HCT116 (cell line): ENCODE measurements at regions not wholly inside any gene's neighbourhood (a gene's known extent, or its start where the extent isn't known, plus 50 kb on each side); places are given as distances from the start of the nearest gene placed in this dataset.

ENCODE experiments used
- CTCF ChIP-seq, 3 experiments: fragments of 200-600 bp in 1 of 3; sonication (generic) in 1 of 3; IDR thresholded peaks in 2 of 3; conservative IDR thresholded peaks in 1 of 3; 2 replicates each; pipeline ENCODE4 v1.5.1; 2012 to 2017; ENCODE audit warnings: low read depth in 2 of 3, low read length in 2 of 3, antibody characterized with exemption in 1 of 3, borderline replicate concordance in 1 of 3, control low read depth in 1 of 3, mild to moderate bottlenecking in 1 of 3, mixed read lengths in 1 of 3, mixed run types in 1 of 3, moderate library complexity in 1 of 3; ENCODE audit not compliant: insufficient read depth in 1 of 3
- EZH2 ChIP-seq: fragments of 200-600 bp; sonication (generic); IDR thresholded peaks from 2 replicates; pipeline ENCODE4 v1.6.1; 2017; ENCODE audit warnings: antibody characterized with exemption, mixed run types
- POLR2A ChIP-seq: IDR thresholded peaks from 2 replicates; pipeline ENCODE4 v1.7.0; 2011; ENCODE audit warnings: borderline replicate concordance; ENCODE audit not compliant: insufficient read depth, insufficient read length; ENCODE audit errors: extremely low read depth
- TCF7L2 ChIP-seq: IDR thresholded peaks from 2 replicates; pipeline ENCODE4 v1.7.0; 2011; ENCODE audit warnings: borderline replicate concordance, inconsistent platforms; ENCODE audit not compliant: insufficient read depth, insufficient read length; ENCODE audit errors: extremely low read depth
- ZFX ChIP-seq: fragments of 450-650 bp; IDR thresholded peaks from 2 replicates; pipeline ENCODE4 v1.6.1; 2017

GRCh38 chr14:97445367-97445766 is 648.2 kb downstream of the VRK1 start:
- no peak for TF ChIP-seq EZH2
- TF ChIP-seq TCF7L2 = no peak
- TF ChIP-seq ZFX = no peak
- no peak for TF ChIP-seq CTCF (IDR thresholded peaks at IDR 0.05 in 2 of 3, conservative IDR thresholded peaks at IDR 0.05 in 1 of 3; ENCODE audit: borderline replicate concordance in 1 of 3, insufficient read depth in 1 of 3, low read depth in 2 of 3, low read length in 2 of 3)
- no peak for TF ChIP-seq POLR2A
